GM12878 (cell line): ENCODE measurements at regions not wholly inside any gene's neighbourhood (a gene's known extent, or its start where the extent isn't known, plus 50 kb on each side); places are given as distances from the start of the nearest gene placed in this dataset.

Experiments
- ATF3 ChIP-seq: IDR thresholded peaks from 2 replicates; pipeline ENCODE4 v1.6.1; 2011; ENCODE audit warnings: low read depth, mild to moderate bottlenecking, low read length, moderate library complexity, borderline replicate concordance; ENCODE audit errors: extremely low read depth
- CTCF ChIP-seq, 3 experiments: IDR thresholded peaks in 2 of 3; conservative IDR thresholded peaks in 1 of 3; 2 replicates each; pipeline ENCODE4 v1.5.1; 2011; ENCODE audit warnings: low read depth in 3 of 3, low read length in 3 of 3, mild to moderate bottlenecking in 3 of 3, control low read depth in 2 of 3, moderate library complexity in 2 of 3, inconsistent platforms in 1 of 3, mixed read lengths in 1 of 3; ENCODE audit not compliant: control insufficient read depth in 2 of 3, insufficient read depth in 1 of 3; ENCODE audit errors: extremely low read depth in 1 of 3
- EP300 ChIP-seq, 2 experiments: fragments of 150-350 bp in 1 of 2; IDR thresholded peaks; 2 replicates each; pipeline ENCODE4 v1.6.1; 2011 to 2012; ENCODE audit warnings: low read depth in 2 of 2, low read length in 2 of 2, borderline replicate concordance in 1 of 2, improper control_type of control experiment in 1 of 2, inconsistent platforms in 1 of 2; ENCODE audit not compliant: control insufficient read depth in 1 of 2
- GABPA ChIP-seq: IDR thresholded peaks from 2 replicates; pipeline ENCODE4 v1.6.1; 2014; ENCODE audit warnings: antibody characterized with exemption, low read depth, mild to moderate bottlenecking, inconsistent platforms
- NR2C2 ChIP-seq: IDR thresholded peaks from 2 replicates; pipeline ENCODE4 v1.6.1; 2011; ENCODE audit warnings: borderline replicate concordance, low read depth; ENCODE audit not compliant: control insufficient read depth, insufficient read length
- POLR2A ChIP-seq: IDR thresholded peaks from 2 replicates; pipeline ENCODE4 v1.6.1; 2011; ENCODE audit warnings: low read depth, mild to moderate bottlenecking, low read length
- POLR2AphosphoS5 ChIP-seq: IDR thresholded peaks from 2 replicates; pipeline ENCODE4 v1.6.1; 2011; ENCODE audit warnings: mild to moderate bottlenecking, low read length, inconsistent platforms
- RCOR1 ChIP-seq: conservative IDR thresholded peaks from 2 replicates; pipeline ENCODE4 v1.6.1; 2012; ENCODE audit warnings: low read depth, low read length, improper control_type of control experiment
- SIN3A ChIP-seq: IDR thresholded peaks from 2 replicates; pipeline ENCODE4 v1.6.1; 2012; ENCODE audit warnings: low read depth, low read length, improper control_type of control experiment
- TAF1 ChIP-seq: IDR thresholded peaks from 2 replicates; pipeline ENCODE4 v1.6.1; 2011; ENCODE audit warnings: mild to moderate bottlenecking, low read depth, low read length, borderline replicate concordance
- ZNF24 ChIP-seq: fragments of 450-650 bp; IDR thresholded peaks from 2 replicates; pipeline ENCODE4 v1.6.1; 2017; ENCODE audit warnings: antibody characterized with exemption, mild to moderate bottlenecking
- TF ChIP-seq, protein P1 (sequence below): fragments of 450-650 bp; formaldehyde crosslinking; IDR thresholded peaks from 2 replicates; pipeline ENCODE4 v1.4.0; 2022; ENCODE audit warnings: mild to moderate bottlenecking, moderate library complexity

- TF ChIP-seq ATF3 (no peak), GABPA (no peak), EP300 (IDR thresholded peaks at IDR 0.05; ENCODE audit: borderline replicate concordance in 1 of 2, control insufficient read depth in 1 of 2, low read depth in 2 of 2, low read length in 2 of 2) (no peak), CTCF (IDR thresholded peaks at IDR 0.05 in 2 of 3, conservative IDR thresholded peaks at IDR 0.05 in 1 of 3; ENCODE audit: control insufficient read depth in 2 of 3, extremely low read depth in 1 of 3, insufficient read depth in 1 of 3, low read depth in 3 of 3, low read length in 3 of 3) (no peak), NR2C2 (no peak), ZNF24 (no peak), RCOR1 (no peak), POLR2A (no peak), TAF1 (no peak), POLR2AphosphoS5 (no peak), SIN3A (no peak)
- TF ChIP-seq, protein P1, sequence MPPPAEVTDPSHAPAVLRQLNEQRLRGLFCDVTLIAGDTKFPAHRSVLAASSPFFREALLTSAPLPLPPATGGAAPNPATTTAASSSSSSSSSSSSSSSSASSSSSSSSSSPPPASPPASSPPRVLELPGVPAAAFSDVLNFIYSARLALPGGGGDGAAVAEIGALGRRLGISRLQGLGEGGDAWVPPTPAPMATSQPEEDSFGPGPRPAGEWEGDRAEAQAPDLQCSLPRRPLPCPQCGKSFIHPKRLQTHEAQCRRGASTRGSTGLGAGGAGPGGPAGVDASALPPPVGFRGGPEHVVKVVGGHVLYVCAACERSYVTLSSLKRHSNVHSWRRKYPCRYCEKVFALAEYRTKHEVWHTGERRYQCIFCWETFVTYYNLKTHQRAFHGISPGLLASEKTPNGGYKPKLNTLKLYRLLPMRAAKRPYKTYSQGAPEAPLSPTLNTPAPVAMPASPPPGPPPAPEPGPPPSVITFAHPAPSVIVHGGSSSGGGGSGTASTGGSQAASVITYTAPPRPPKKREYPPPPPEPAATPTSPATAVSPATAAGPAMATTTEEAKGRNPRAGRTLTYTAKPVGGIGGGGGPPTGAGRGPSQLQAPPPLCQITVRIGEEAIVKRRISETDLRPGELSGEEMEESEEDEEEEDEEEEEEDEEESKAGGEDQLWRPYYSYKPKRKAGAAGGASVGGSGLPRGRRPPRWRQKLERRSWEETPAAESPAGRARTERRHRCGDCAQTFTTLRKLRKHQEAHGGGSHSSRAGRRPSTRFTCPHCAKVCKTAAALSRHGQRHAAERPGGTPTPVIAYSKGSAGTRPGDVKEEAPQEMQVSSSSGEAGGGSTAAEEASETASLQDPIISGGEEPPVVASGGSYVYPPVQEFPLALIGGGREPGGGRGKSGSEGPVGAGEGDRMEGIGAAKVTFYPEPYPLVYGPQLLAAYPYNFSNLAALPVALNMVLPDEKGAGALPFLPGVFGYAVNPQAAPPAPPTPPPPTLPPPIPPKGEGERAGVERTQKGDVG (CRISPR knock-in tag) = no peak
Measured at GRCh38 chr17:77843896-77844295, 114.6 kb upstream of the TNRC6C start.
